ENCODE measurements at regions not wholly inside any gene's neighbourhood (a gene's known extent, or its start where the extent isn't known, plus 50 kb on each side); places are given as distances from the start of the nearest gene placed in this dataset.

DNA sequence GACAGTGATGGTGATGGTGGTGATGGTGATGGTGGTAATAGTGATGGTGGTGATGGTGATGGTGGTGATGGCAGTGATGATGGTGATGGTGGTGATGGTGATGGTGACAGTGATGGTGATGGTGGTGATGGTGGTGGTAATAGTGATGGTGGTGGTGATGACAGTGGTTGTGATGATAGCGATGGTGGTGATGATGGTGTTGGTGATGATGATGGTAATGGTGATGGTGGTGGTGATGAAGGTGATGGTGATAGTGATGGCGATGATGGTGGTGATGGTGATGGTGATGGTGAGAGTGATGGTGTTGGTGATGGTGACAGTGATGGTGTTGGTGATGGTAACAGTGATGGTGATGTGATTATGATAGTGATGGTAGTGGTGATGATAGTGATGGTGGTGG is 94.3 kb downstream of the ASB1 start:
- TF ChIP-seq, protein P1, sequence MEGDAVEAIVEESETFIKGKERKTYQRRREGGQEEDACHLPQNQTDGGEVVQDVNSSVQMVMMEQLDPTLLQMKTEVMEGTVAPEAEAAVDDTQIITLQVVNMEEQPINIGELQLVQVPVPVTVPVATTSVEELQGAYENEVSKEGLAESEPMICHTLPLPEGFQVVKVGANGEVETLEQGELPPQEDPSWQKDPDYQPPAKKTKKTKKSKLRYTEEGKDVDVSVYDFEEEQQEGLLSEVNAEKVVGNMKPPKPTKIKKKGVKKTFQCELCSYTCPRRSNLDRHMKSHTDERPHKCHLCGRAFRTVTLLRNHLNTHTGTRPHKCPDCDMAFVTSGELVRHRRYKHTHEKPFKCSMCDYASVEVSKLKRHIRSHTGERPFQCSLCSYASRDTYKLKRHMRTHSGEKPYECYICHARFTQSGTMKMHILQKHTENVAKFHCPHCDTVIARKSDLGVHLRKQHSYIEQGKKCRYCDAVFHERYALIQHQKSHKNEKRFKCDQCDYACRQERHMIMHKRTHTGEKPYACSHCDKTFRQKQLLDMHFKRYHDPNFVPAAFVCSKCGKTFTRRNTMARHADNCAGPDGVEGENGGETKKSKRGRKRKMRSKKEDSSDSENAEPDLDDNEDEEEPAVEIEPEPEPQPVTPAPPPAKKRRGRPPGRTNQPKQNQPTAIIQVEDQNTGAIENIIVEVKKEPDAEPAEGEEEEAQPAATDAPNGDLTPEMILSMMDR (IDR thresholded peaks at IDR 0.05; ENCODE audit: control extremely low read depth, extremely low read depth), result no peak
- Histone ChIP-seq H3K9ac (ENCODE audit: insufficient read depth in 1 of 2, low read length in 2 of 2) (no peak overlapping the region), H3K27ac (ENCODE audit: low read depth in 1 of 2, low read length in 1 of 2) (no peak overlapping the region), H3K4me1 (ENCODE audit: control insufficient read depth in 5 of 5, insufficient read depth in 5 of 5, low read length in 5 of 5) (peaks cover 0 to 30% (median 0%) of the 10 kb centered on the region in 5 donors), H3K9me3 (ENCODE audit: control insufficient read depth in 4 of 4, insufficient read depth in 3 of 4, low read length in 3 of 4) (peaks cover 0 to 15% (median 6%) of the 10 kb centered on the region in 4 donors), H3K4me3 (no peak overlapping the region), H3K27me3 (ENCODE audit: control insufficient read depth in 3 of 3, insufficient read depth in 3 of 3, low read length in 2 of 3) (no peaks in the 10 kb centered on the region), H3K36me3 (ENCODE audit: control insufficient read depth in 4 of 4, insufficient read depth in 4 of 4, low read length in 4 of 4) (no peaks in the 10 kb centered on the region)
- no peak for ATAC-seq (ENCODE audit: insufficient read depth, low FRiP score)
- WGBS, 2 donors, result 96 to 97% methylated on average over 2 of the region's 2 CpGs
- DNase-seq, result peak in 1 of 3 donors; percentile 2

DNA sequence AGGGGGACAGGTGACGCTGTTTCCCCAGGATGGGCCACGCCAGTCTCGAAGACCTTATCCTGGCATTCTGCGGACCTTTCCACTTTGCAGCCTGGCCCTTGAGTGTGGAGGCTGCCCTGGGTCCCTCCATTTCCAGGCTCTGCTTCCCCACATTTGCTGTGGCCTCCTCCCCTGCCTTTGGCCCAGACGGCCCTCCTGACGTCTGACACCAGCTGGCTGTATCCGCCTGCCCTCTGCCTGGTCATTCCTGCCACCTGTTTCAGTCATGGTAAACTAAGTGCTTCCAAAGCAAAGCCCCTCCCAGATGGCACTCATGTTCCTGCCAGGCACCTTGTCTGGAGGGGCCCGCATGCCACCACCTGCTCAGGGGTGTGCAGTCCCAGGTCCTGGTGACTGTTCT is 95.1 kb downstream of the ASB1 start:
- no peak overlapping the region for H3K4me3 ChIP-seq
- WGBS, 2 donors, result 91 to 94% methylated on average over 8 of the region's 8 CpGs
- H3K9ac ChIP-seq (ENCODE audit: insufficient read depth in 1 of 2, low read length in 2 of 2), result no peak overlapping the region
- H3K9me3 ChIP-seq (ENCODE audit: control insufficient read depth in 4 of 4, insufficient read depth in 3 of 4, low read length in 3 of 4), result peaks cover 0 to 11% (median 3%) of the 10 kb centered on the region in 4 donors
- DNase-seq, result peak in 1 of 3 donors; percentile 4
- no peak for ATAC-seq (ENCODE audit: insufficient read depth, low FRiP score)
- H3K27me3 ChIP-seq (ENCODE audit: control insufficient read depth in 3 of 3, insufficient read depth in 3 of 3, low read length in 2 of 3), result no peaks in the 10 kb centered on the region
- H3K4me1 ChIP-seq (ENCODE audit: control insufficient read depth in 5 of 5, insufficient read depth in 5 of 5, low read length in 5 of 5), result peaks cover 0 to 30% (median 0%) of the 10 kb centered on the region in 5 donors
- TF ChIP-seq, protein P1 (IDR thresholded peaks at IDR 0.05; ENCODE audit: control extremely low read depth, extremely low read depth), result no peak
- no peak overlapping the region for H3K27ac ChIP-seq (ENCODE audit: low read depth in 1 of 2, low read length in 1 of 2)
- H3K36me3 ChIP-seq (ENCODE audit: control insufficient read depth in 4 of 4, insufficient read depth in 4 of 4, low read length in 4 of 4), result no peaks in the 10 kb centered on the region

DNA sequence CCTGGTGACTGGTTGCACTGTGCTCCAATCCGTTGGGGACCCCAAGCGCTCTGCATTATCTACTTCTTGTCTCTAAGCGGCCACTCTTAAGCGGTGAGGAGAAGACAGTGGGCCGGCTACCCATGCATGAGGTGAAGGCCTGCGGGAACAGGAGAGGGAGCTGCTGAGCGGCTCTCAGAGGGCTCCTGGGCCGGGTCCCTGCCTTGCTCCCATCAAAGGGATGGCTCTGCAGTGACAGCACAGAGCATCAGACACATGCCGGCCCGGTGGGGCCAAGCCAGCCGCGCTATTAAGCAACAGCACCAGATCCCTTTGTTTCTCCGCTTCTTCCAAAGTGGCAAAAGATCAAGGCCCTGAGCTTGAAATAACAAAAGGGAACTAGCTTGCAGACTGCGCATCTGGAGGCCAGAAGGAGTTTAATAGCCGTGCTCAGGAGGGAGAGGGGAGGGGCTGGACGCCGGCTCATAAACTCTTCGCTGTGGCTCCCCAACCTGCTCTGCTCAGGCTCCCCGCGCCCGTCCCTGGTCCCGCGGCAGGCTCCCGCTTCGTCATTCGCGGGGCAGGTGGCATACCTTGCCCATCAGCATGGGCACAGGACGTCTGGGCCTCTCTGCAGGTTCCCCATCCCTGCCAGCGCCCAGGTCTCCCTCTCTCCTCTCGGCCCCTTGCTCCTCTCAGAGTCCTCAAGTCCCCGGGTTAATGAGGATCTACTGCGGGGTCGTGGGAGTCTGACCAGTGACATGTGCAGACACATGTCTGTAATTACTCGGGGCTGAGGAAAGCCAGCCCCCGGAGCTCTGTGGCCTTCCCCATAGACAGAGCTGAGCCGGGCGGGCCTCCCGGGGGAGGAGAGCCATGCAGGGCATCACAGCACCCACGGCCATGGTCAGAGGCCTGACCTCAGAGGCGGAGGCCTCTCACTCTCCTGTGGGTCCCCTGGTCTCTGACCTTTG is 96.7 kb downstream of the ASB1 start:
- Histone ChIP-seq H3K9ac (ENCODE audit: insufficient read depth in 1 of 2, low read length in 2 of 2) (no peak overlapping the region), H3K27me3 (ENCODE audit: control insufficient read depth in 3 of 3, insufficient read depth in 3 of 3, low read length in 2 of 3) (no peaks in the 10 kb centered on the region), H3K9me3 (ENCODE audit: control insufficient read depth in 4 of 4, insufficient read depth in 3 of 4, low read length in 3 of 4) (peaks cover 0 to 7% (median under 1%) of the 10 kb centered on the region in 4 donors), H3K4me1 (ENCODE audit: control insufficient read depth in 5 of 5, insufficient read depth in 5 of 5, low read length in 5 of 5) (peaks cover 0 to 30% (median 0%) of the 10 kb centered on the region in 5 donors), H3K27ac (ENCODE audit: low read depth in 1 of 2, low read length in 1 of 2) (no peak overlapping the region), H3K36me3 (ENCODE audit: control insufficient read depth in 4 of 4, insufficient read depth in 4 of 4, low read length in 4 of 4) (no peaks in the 10 kb centered on the region), H3K4me3 (no peak overlapping the region)
- ATAC-seq (ENCODE audit: insufficient read depth, low FRiP score) (no peak), DNase-seq (peak; percentile 63 to 76 (median 63))
- WGBS, 2 donors, result 62 to 65% methylated on average over 39 to 40 of the region's 40 CpGs
- TF ChIP-seq, protein P1 (IDR thresholded peaks at IDR 0.05; ENCODE audit: control extremely low read depth, extremely low read depth), result no peak
